ENCODE measurements at regions not wholly inside any gene's neighbourhood (a gene's known extent, or its start where the extent isn't known, plus 50 kb on each side); places are given as distances from the start of the nearest gene placed in this dataset.
"Not testable (repeated sequence)": the region's sequence is repeated elsewhere in the genome, so short reads cannot be mapped to it uniquely, and the experiment has no call there.

DNA sequence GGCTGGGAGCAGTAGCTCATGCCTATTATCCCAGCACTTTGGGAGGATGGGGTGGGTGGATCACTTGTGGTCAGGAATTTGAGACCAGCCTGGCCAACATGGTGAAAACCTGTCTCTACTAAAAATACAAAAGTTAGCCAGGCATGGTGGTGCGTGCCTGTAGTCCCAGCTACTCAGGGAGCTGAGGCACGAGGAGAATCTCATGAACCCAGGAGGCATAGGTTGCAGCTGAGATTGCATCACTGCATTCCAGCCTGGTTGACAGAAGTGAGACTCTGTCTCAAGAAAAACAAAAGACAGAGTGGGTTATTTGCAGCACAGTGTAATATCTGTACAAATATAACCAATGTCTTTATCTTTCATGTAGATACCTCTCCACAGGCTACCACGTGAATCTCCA is 606.2 kb upstream of the CITED2 start:
- TF ChIP-seq, protein P1, sequence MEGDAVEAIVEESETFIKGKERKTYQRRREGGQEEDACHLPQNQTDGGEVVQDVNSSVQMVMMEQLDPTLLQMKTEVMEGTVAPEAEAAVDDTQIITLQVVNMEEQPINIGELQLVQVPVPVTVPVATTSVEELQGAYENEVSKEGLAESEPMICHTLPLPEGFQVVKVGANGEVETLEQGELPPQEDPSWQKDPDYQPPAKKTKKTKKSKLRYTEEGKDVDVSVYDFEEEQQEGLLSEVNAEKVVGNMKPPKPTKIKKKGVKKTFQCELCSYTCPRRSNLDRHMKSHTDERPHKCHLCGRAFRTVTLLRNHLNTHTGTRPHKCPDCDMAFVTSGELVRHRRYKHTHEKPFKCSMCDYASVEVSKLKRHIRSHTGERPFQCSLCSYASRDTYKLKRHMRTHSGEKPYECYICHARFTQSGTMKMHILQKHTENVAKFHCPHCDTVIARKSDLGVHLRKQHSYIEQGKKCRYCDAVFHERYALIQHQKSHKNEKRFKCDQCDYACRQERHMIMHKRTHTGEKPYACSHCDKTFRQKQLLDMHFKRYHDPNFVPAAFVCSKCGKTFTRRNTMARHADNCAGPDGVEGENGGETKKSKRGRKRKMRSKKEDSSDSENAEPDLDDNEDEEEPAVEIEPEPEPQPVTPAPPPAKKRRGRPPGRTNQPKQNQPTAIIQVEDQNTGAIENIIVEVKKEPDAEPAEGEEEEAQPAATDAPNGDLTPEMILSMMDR (conservative IDR thresholded peaks at IDR 0.05): not testable (repeated sequence)
- TF ChIP-seq EZH2 (IDR thresholded peaks at IDR 0.05; ENCODE audit: low read depth): not testable (repeated sequence)

Measured in PC-9 (cell line).